ENCODE measurements at regions not wholly inside any gene's neighbourhood (a gene's known extent, or its start where the extent isn't known, plus 50 kb on each side); places are given as distances from the start of the nearest gene placed in this dataset.

DNA sequence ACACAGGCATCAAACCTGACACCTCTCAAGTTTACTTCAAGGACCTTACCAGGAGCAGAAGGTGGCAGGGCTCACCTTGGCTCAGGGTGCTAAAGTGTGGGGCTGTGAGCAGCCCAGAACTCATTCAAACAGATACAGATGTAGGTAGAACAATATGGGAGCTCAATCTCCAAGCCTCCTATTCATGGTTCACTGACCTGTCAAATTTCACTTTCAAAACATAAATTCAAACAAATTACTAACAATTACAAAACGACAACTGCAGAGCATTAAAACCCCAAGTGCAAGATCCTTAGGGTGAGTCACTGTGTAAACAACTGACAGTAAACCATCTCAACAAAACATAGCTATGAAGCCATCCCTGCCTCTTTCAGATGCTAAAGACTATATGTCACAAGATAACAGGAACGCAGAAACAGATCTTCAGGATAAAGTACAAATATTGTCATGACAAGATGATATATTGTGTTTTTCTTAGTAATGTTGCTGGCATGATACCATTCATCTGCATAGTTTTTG, 303.5 kb upstream of the ANO3 start (continued):
- TF ChIP-seq REST (IDR thresholded peaks at IDR 0.05; ENCODE audit: low read depth, low read length) = no peak
- peak; percentile 54; the same call in 1 of the 2 replicates for TF ChIP-seq NFIC (IDR thresholded peaks at IDR 0.05; ENCODE audit: borderline replicate concordance)
- no peak for TF ChIP-seq MAX (IDR thresholded peaks at IDR 0.05; ENCODE audit: low read depth)
- no peak for TF ChIP-seq NRF1 (IDR thresholded peaks at IDR 0.05; ENCODE audit: low read depth, low read length)

- TF ChIP-seq RAD21 (IDR thresholded peaks at IDR 0.05; ENCODE audit: low read length) (no peak), POLR2AphosphoS5 (IDR thresholded peaks at IDR 0.05; ENCODE audit: low read depth, low read length) (no peak), USF2 (IDR thresholded peaks at IDR 0.05; ENCODE audit: borderline replicate concordance, low read depth, low read length) (no peak), YY1 (IDR thresholded peaks at IDR 0.05; ENCODE audit: low read depth) (no peak), TEAD4 (IDR thresholded peaks at IDR 0.05; ENCODE audit: borderline replicate concordance, insufficient read depth) (no peak), EZH2phosphoT487 (IDR thresholded peaks at IDR 0.05; ENCODE audit: borderline replicate concordance, low read depth) (no peak), MEF2A (IDR thresholded peaks at IDR 0.05; ENCODE audit: borderline replicate concordance, low read depth) (no peak), FOSL2 (IDR thresholded peaks at IDR 0.05; ENCODE audit: borderline replicate concordance, low read depth) (no peak), GABPA (IDR thresholded peaks at IDR 0.05; ENCODE audit: low read depth) (no peak), MXI1 (IDR thresholded peaks at IDR 0.05; ENCODE audit: low read depth, low read length) (no peak), FOXM1 (IDR thresholded peaks at IDR 0.05; ENCODE audit: low read depth) (no peak), TAF1 (IDR thresholded peaks at IDR 0.05; ENCODE audit: borderline replicate concordance, low read depth, low read length) (no peak), GATA2 (CRISPR knock-in tag; IDR thresholded peaks at IDR 0.05) (no peak), RFX5 (IDR thresholded peaks at IDR 0.05; ENCODE audit: low read length) (no peak)
- TF ChIP-seq, protein P1, sequence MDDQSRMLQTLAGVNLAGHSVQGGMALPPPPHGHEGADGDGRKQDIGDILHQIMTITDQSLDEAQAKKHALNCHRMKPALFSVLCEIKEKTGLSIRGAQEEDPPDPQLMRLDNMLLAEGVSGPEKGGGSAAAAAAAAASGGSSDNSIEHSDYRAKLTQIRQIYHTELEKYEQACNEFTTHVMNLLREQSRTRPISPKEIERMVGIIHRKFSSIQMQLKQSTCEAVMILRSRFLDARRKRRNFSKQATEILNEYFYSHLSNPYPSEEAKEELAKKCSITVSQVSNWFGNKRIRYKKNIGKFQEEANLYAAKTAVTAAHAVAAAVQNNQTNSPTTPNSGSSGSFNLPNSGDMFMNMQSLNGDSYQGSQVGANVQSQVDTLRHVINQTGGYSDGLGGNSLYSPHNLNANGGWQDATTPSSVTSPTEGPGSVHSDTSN (IDR thresholded peaks at IDR 0.05) = no peak
- Histone ChIP-seq H3K9me3 (no peaks in the 10 kb centered on the region), H3K9me2 (no peaks in the 10 kb centered on the region), H3K36me3 (replicated peaks in 1 of 2; ENCODE audit: control insufficient read depth in 1 of 2, insufficient read depth in 2 of 2, low read length in 1 of 2) (no peaks in the 10 kb centered on the region), H3K27ac (ENCODE audit: low read depth in 2 of 2, low read length in 1 of 2) (no peak overlapping the region), H3K27me3 (ENCODE audit: insufficient read depth) (no peaks in the 10 kb centered on the region), H3K9ac (no peak overlapping the region), H2AFZ (ENCODE audit: low read depth) (no peak overlapping the region), H3K4me3 (ENCODE audit: low read depth in 2 of 2, low read length in 1 of 2) (no peak overlapping the region), H3K79me2 (ENCODE audit: insufficient read depth) (no peaks in the 10 kb centered on the region), H3K4me2 (no peak overlapping the region), H3K4me1 (ENCODE audit: control insufficient read depth in 1 of 2, insufficient read depth in 2 of 2, low read depth in 1 of 2, low read length in 1 of 2) (peaks cover 0 to 3% of the 10 kb centered on the region in 2 experiments; a peak in 2 of 4 replicates), H4K20me1 (ENCODE audit: insufficient read depth) (no peaks in the 10 kb centered on the region), H3F3A (replicated peaks; ENCODE audit: insufficient read depth) (peaks cover 4% of the 10 kb centered on the region)
- ChIA-PET CTCF (no interaction called here), POLR2A (no interaction called here)
- no peak for DNase-seq
- WGBS (ENCODE audit: low lambda C conversion rate) = 87% methylated on average over 3 of the region's 3 CpGs
These were observed 301.5 kb upstream of the ANO3 start for GRCh38 chr11:26030399-26030798.

All from SK-N-SH (cell line).